CD4-positive, CD25-positive, alpha-beta regulatory T cell (primary cell): ENCODE measurements at regions not wholly inside any gene's neighbourhood (a gene's known extent, or its start where the extent isn't known, plus 50 kb on each side); places are given as distances from the start of the nearest gene placed in this dataset.
A peak's percentile ranks its signal among the peaks of the same experiment; 100 is the strongest.

ENCODE experiments used
- ATAC-seq, 2 donors: fragments of 150-1000 bp; cut with Tn5 transposase; one replicate each; pipeline ENCODE4 v1.10.0; 2021; ENCODE audit warnings: low read depth in 2 of 2, moderate number of reproducible peaks in 2 of 2, moderate library complexity in 1 of 2
- DNase-seq, 3 donors: peaks; one replicate each; pipeline versions ENCODE4 v3.0.0 to v3.0.0-alpha.2; 2012 to 2022; ENCODE audit warnings: mixed read lengths in 1 of 3
- H3K27ac ChIP-seq: one replicate; pipeline ENCODE4 v1.7.0; 2013; ENCODE audit warnings: mild to moderate bottlenecking, low read length; ENCODE audit not compliant: insufficient read depth, poor library complexity, severe bottlenecking
- H3K27me3 ChIP-seq: one replicate; pipeline ENCODE4 v1.7.0; 2013; ENCODE audit warnings: low read length; ENCODE audit not compliant: control insufficient read depth, insufficient read depth
- H3K36me3 ChIP-seq: one replicate; pipeline ENCODE4 v1.7.0; 2013; ENCODE audit warnings: mild to moderate bottlenecking, low read length, moderate library complexity; ENCODE audit not compliant: control insufficient read depth, insufficient read depth
- H3K4me1 ChIP-seq: 2 replicates; pipeline ENCODE4 v1.7.0; 2013; ENCODE audit warnings: mild to moderate bottlenecking, low read length; ENCODE audit not compliant: insufficient read depth, control insufficient read depth, poor library complexity, severe bottlenecking
- H3K4me3 ChIP-seq: one replicate; pipeline ENCODE4 v1.7.0; 2013; ENCODE audit warnings: low read depth, mild to moderate bottlenecking, low read length, moderate library complexity
- H3K9me3 ChIP-seq, 2 experiments: 1 replicate in 1 of 2; 2 replicates in 1 of 2; pipeline ENCODE4 v1.7.0; 2013; ENCODE audit warnings: low read length in 2 of 2, mild to moderate bottlenecking in 1 of 2, moderate library complexity in 1 of 2; ENCODE audit not compliant: control insufficient read depth in 2 of 2
- H3K27ac Mint-ChIP-seq, 3 donors: one replicate each; pipeline ENCODE4 v1.8.0; 2020 to 2022; ENCODE audit warnings: mild to moderate bottlenecking in 3 of 3, mixed read lengths in 3 of 3, moderate library complexity in 2 of 3
- H3K27me3 Mint-ChIP-seq: one replicate; pipeline ENCODE4 v1.8.0; 2022; ENCODE audit warnings: mild to moderate bottlenecking, mixed read lengths
- H3K36me3 Mint-ChIP-seq: one replicate; pipeline ENCODE4 v1.8.0; 2020; ENCODE audit warnings: mixed read lengths
- H3K4me1 Mint-ChIP-seq, 4 donors: one replicate each; pipeline ENCODE4 v1.8.0; 2020 to 2022; ENCODE audit warnings: mixed read lengths in 4 of 4, mild to moderate bottlenecking in 1 of 4
- H3K4me3 Mint-ChIP-seq, 4 donors: one replicate each; pipeline ENCODE4 v1.8.0; 2020 to 2022; ENCODE audit warnings: mild to moderate bottlenecking in 4 of 4, mixed read lengths in 4 of 4, moderate library complexity in 3 of 4
- H3K9me3 Mint-ChIP-seq, 7 donors: one replicate each; pipeline ENCODE4 v1.8.0; 2020 to 2022; ENCODE audit warnings: mixed read lengths in 7 of 7, mild to moderate bottlenecking in 3 of 7, moderate library complexity in 2 of 7

GRCh38 chr14:49160983-49161382 lies 425.2 kb downstream of the RPS29 start:
- no peaks in the 10 kb centered on the region for H3K36me3 Mint-ChIP-seq

GRCh38 chr14:49159081-49159480 lies 427.1 kb downstream of the RPS29 start:
- H3K4me3 Mint-ChIP-seq = no peak overlapping the region
- Histone ChIP-seq H3K4me3 (no peak overlapping the region), H3K27ac (no peak overlapping the region), H3K27me3 (no peaks in the 10 kb centered on the region), H3K4me1 (no peaks in the 10 kb centered on the region), H3K9me3 (no peaks in the 10 kb centered on the region), H3K36me3 (no peaks in the 10 kb centered on the region)
- no peaks in the 10 kb centered on the region for H3K4me1 Mint-ChIP-seq
- H3K27me3 Mint-ChIP-seq = no peaks in the 10 kb centered on the region
- ATAC-seq = no peak
- no peak for DNase-seq
- H3K27ac Mint-ChIP-seq = no peak overlapping the region
- no peaks in the 10 kb centered on the region for H3K36me3 Mint-ChIP-seq
- peaks cover 0 to 8% (median 1%) of the 10 kb centered on the region in 7 donors for H3K9me3 Mint-ChIP-seq

More at GRCh38 chr14:49160983-49161382, 425.2 kb downstream of the RPS29 start:
- Mint-ChIP-seq H3K27ac (peak overlapping the region in 1 of 3 donors; percentile 67), H3K4me1 (no peaks in the 10 kb centered on the region), H3K4me3 (no peak overlapping the region), H3K9me3 (peaks cover 0 to 8% (median 1%) of the 10 kb centered on the region in 7 donors), H3K27me3 (no peaks in the 10 kb centered on the region)
- Histone ChIP-seq H3K27ac (no peak overlapping the region), H3K4me1 (no peaks in the 10 kb centered on the region), H3K36me3 (no peaks in the 10 kb centered on the region), H3K4me3 (no peak overlapping the region), H3K27me3 (no peaks in the 10 kb centered on the region), H3K9me3 (no peaks in the 10 kb centered on the region)
- DNase-seq (no peak), ATAC-seq (no peak)

- Histone ChIP-seq H3K27me3 (no peaks in the 10 kb centered on the region), H3K27ac (no peak overlapping the region), H3K4me3 (no peak overlapping the region), H3K9me3 (no peaks in the 10 kb centered on the region), H3K36me3 (no peaks in the 10 kb centered on the region), H3K4me1 (no peaks in the 10 kb centered on the region)
- no peaks in the 10 kb centered on the region for H3K27me3 Mint-ChIP-seq
- H3K9me3 Mint-ChIP-seq = peaks cover 0 to 9% (median 1%) of the 10 kb centered on the region in 7 donors
- ATAC-seq (no peak), DNase-seq (no peak)
- no peaks in the 10 kb centered on the region for H3K36me3 Mint-ChIP-seq
- H3K4me1 Mint-ChIP-seq = no peaks in the 10 kb centered on the region
- H3K27ac Mint-ChIP-seq = no peak overlapping the region
- no peak overlapping the region for H3K4me3 Mint-ChIP-seq
Measured at GRCh38 chr14:49139593-49139992, 446.6 kb downstream of the RPS29 start.

- H3K27ac Mint-ChIP-seq = no peak overlapping the region
- no peaks in the 10 kb centered on the region for H3K36me3 Mint-ChIP-seq
- Histone ChIP-seq H3K9me3 (no peaks in the 10 kb centered on the region), H3K4me3 (no peak overlapping the region), H3K27me3 (no peaks in the 10 kb centered on the region), H3K4me1 (no peaks in the 10 kb centered on the region), H3K36me3 (no peaks in the 10 kb centered on the region), H3K27ac (no peak overlapping the region)
- ATAC-seq (no peak), DNase-seq (no peak)
- H3K4me3 Mint-ChIP-seq = no peak overlapping the region
- no peaks in the 10 kb centered on the region for H3K4me1 Mint-ChIP-seq
- H3K9me3 Mint-ChIP-seq = peaks cover 0 to 10% (median 0%) of the 10 kb centered on the region in 7 donors
- no peaks in the 10 kb centered on the region for H3K27me3 Mint-ChIP-seq
Measured at GRCh38 chr14:49134940-49135339, 451.2 kb downstream of the RPS29 start.

GRCh38 chr14:49121246-49121645 lies 464.9 kb downstream of the RPS29 start:
- Mint-ChIP-seq H3K36me3 (no peaks in the 10 kb centered on the region), H3K4me3 (no peak overlapping the region), H3K9me3 (peaks cover 0 to 6% (median 2%) of the 10 kb centered on the region in 7 donors), H3K27me3 (no peaks in the 10 kb centered on the region), H3K27ac (no peak overlapping the region), H3K4me1 (no peaks in the 10 kb centered on the region)
- Histone ChIP-seq H3K4me3 (no peak overlapping the region), H3K27me3 (no peaks in the 10 kb centered on the region), H3K9me3 (no peaks in the 10 kb centered on the region), H3K27ac (no peak overlapping the region), H3K4me1 (no peaks in the 10 kb centered on the region), H3K36me3 (no peaks in the 10 kb centered on the region)
- ATAC-seq (no peak), DNase-seq (no peak)

GRCh38 chr14:49114161-49114893 lies 471.9 kb downstream of the RPS29 start:
- H3K27me3 ChIP-seq = no peaks in the 10 kb centered on the region
- no peak for DNase-seq
- Mint-ChIP-seq H3K27ac (no peak overlapping the region), H3K36me3 (no peaks in the 10 kb centered on the region), H3K4me3 (no peak overlapping the region), H3K4me1 (no peaks in the 10 kb centered on the region), H3K9me3 (peaks cover 0 to 6% (median 2%) of the 10 kb centered on the region in 7 donors), H3K27me3 (no peaks in the 10 kb centered on the region)
- H3K27ac ChIP-seq = no peak overlapping the region
- no peaks in the 10 kb centered on the region for H3K36me3 ChIP-seq
- no peak overlapping the region for H3K4me3 ChIP-seq
- no peaks in the 10 kb centered on the region for H3K9me3 ChIP-seq
- no peak for ATAC-seq
- no peaks in the 10 kb centered on the region for H3K4me1 ChIP-seq

GRCh38 chr14:49106741-49107667 lies 479.2 kb downstream of the RPS29 start:
- no peak for DNase-seq
- Histone ChIP-seq H3K27ac (no peak overlapping the region), H3K9me3 (no peaks in the 10 kb centered on the region), H3K4me3 (no peak overlapping the region), H3K36me3 (no peaks in the 10 kb centered on the region), H3K4me1 (no peaks in the 10 kb centered on the region), H3K27me3 (no peaks in the 10 kb centered on the region)
- H3K27me3 Mint-ChIP-seq = no peaks in the 10 kb centered on the region
- H3K4me1 Mint-ChIP-seq = no peaks in the 10 kb centered on the region
- peaks cover 0 to 9% (median 1%) of the 10 kb centered on the region in 7 donors for H3K9me3 Mint-ChIP-seq
- no peaks in the 10 kb centered on the region for H3K36me3 Mint-ChIP-seq
- no peak for ATAC-seq
- no peak overlapping the region for H3K27ac Mint-ChIP-seq
- H3K4me3 Mint-ChIP-seq = no peak overlapping the region
